Renal pelvis (tissue), 1 donor: ENCODE measurements at regions not wholly inside any gene's neighbourhood (a gene's known extent, or its start where the extent isn't known, plus 50 kb on each side); places are given as distances from the start of the nearest gene placed in this dataset.
A peak's percentile ranks its signal among the peaks of the same experiment; 100 is the strongest.

Experiments used
- DNase-seq: peaks from one replicate; pipeline ENCODE4 v3.0.0-alpha.2; 2013

- DNase-seq = no peak
These were observed 221.2 kb upstream of the N4BP1 start for GRCh38 chr16:48831076-48831722.

GRCh38 chr16:48829336-48830310 lies 219.6 kb upstream of the N4BP1 start:
- peak; percentile 29 for DNase-seq

- no peak for DNase-seq
These were observed 214.3 kb upstream of the N4BP1 start for GRCh38 chr16:48824271-48824670.

- DNase-seq = no peak
These were observed 212.5 kb upstream of the N4BP1 start for GRCh38 chr16:48822431-48822830.

GRCh38 chr16:48820379-48820778 lies 210.4 kb upstream of the N4BP1 start:
- DNase-seq = no peak

- DNase-seq = no peak
These were observed 208.3 kb upstream of the N4BP1 start for GRCh38 chr16:48818257-48818656.

GRCh38 chr16:48817032-48817431 lies 207.1 kb upstream of the N4BP1 start:
- DNase-seq = no peak

- DNase-seq = no peak
These were observed 206.4 kb upstream of the N4BP1 start for GRCh38 chr16:48816393-48816792.

- DNase-seq = no peak
These were observed 205.0 kb upstream of the N4BP1 start for GRCh38 chr16:48814994-48815393.

GRCh38 chr16:48813485-48813884 lies 203.5 kb upstream of the N4BP1 start:
- no peak for DNase-seq

GRCh38 chr16:48812856-48813255 lies 202.9 kb upstream of the N4BP1 start:
- no peak for DNase-seq

- no peak for DNase-seq
These were observed 201.5 kb upstream of the N4BP1 start for GRCh38 chr16:48811478-48811877.

GRCh38 chr16:48810803-48811453 lies 200.9 kb upstream of the N4BP1 start:
- DNase-seq = no peak

GRCh38 chr16:48810436-48810802 lies 200.4 kb upstream of the N4BP1 start:
- DNase-seq = no peak

- DNase-seq = no peak
These were observed 180.2 kb upstream of the N4BP1 start for GRCh38 chr16:48790151-48790550.

GRCh38 chr16:48788475-48788874 lies 178.5 kb upstream of the N4BP1 start:
- no peak for DNase-seq

GRCh38 chr16:48745541-48745940 lies 135.6 kb upstream of the N4BP1 start:
- no peak for DNase-seq

GRCh38 chr16:48740964-48741363 lies 131.0 kb upstream of the N4BP1 start:
- DNase-seq = no peak

GRCh38 chr16:48734220-48734619 lies 124.2 kb upstream of the N4BP1 start:
- no peak for DNase-seq

GRCh38 chr16:48704710-48705109 lies 94.7 kb upstream of the N4BP1 start:
- no peak for DNase-seq

GRCh38 chr16:48687421-48688038 lies 77.5 kb upstream of the N4BP1 start:
- DNase-seq = peak; percentile 62

GRCh38 chr16:48684148-48684547 lies 74.2 kb upstream of the N4BP1 start:
- DNase-seq = no peak
